ENCODE measurements at regions not wholly inside any gene's neighbourhood (a gene's known extent, or its start where the extent isn't known, plus 50 kb on each side); places are given as distances from the start of the nearest gene placed in this dataset.
"Not testable (repeated sequence)": the region's sequence is repeated elsewhere in the genome, so short reads cannot be mapped to it uniquely, and the experiment has no call there.

GRCh38 chr3:106457281-106458180, 588.7 kb upstream of the CBLB start:
- no peak for DNase-seq (ENCODE audit: low read depth)

- no peak for DNase-seq (ENCODE audit: low read depth)
Measured at GRCh38 chr3:106458952-106459351, 590.1 kb upstream of the CBLB start.

GRCh38 chr3:106466881-106467280, 598.1 kb upstream of the CBLB start:
- DNase-seq (ENCODE audit: low read depth), result no peak

- no peak for DNase-seq (ENCODE audit: low read depth)
Measured at GRCh38 chr3:106473576-106474475, 605.0 kb upstream of the CBLB start.

GRCh38 chr3:106482451-106482850, 613.6 kb upstream of the CBLB start:
- no peak for DNase-seq (ENCODE audit: low read depth)

GRCh38 chr3:106485217-106485616, 616.4 kb upstream of the CBLB start:
- no peak for DNase-seq (ENCODE audit: low read depth)

GRCh38 chr3:106485802-106486201, 617.0 kb upstream of the CBLB start:
- no peak for DNase-seq (ENCODE audit: low read depth)

GRCh38 chr3:106486945-106487639, 618.3 kb upstream of the CBLB start:
- not testable (repeated sequence) for DNase-seq (ENCODE audit: low read depth)

GRCh38 chr3:106488331-106488730, 619.5 kb upstream of the CBLB start:
- no peak for DNase-seq (ENCODE audit: low read depth)

GRCh38 chr3:106491796-106492195, 623.0 kb upstream of the CBLB start:
- no peak for DNase-seq (ENCODE audit: low read depth)

- no peak for DNase-seq (ENCODE audit: low read depth)
Measured at GRCh38 chr3:106508331-106508893, 639.6 kb upstream of the CBLB start.

GRCh38 chr3:106510206-106510605, 641.4 kb upstream of the CBLB start:
- DNase-seq (ENCODE audit: low read depth), result no peak

- no peak for DNase-seq (ENCODE audit: low read depth)
Measured at GRCh38 chr3:106512846-106513245, 644.0 kb upstream of the CBLB start.

- DNase-seq (ENCODE audit: low read depth), result no peak
Measured at GRCh38 chr3:106514431-106514830, 645.6 kb upstream of the CBLB start.

GRCh38 chr3:106518516-106518915, 649.7 kb upstream of the CBLB start:
- DNase-seq (ENCODE audit: low read depth), result no peak

- DNase-seq (ENCODE audit: low read depth), result no peak
Measured at GRCh38 chr3:106522397-106522796, 653.6 kb upstream of the CBLB start.

GRCh38 chr3:106528932-106529331, 660.1 kb upstream of the CBLB start:
- DNase-seq (ENCODE audit: low read depth), result no peak

- DNase-seq (ENCODE audit: low read depth), result no peak
Measured at GRCh38 chr3:106529738-106530137, 660.9 kb upstream of the CBLB start.

- no peak for DNase-seq (ENCODE audit: low read depth)
Measured at GRCh38 chr3:106530367-106530766, 661.6 kb upstream of the CBLB start.

GRCh38 chr3:106531771-106532329, 663.0 kb upstream of the CBLB start:
- not testable (repeated sequence) for DNase-seq (ENCODE audit: low read depth)

GRCh38 chr3:106533093-106533787, 664.4 kb upstream of the CBLB start:
- no peak for DNase-seq (ENCODE audit: low read depth)
